Sigmoid colon (tissue), 4 donors: ENCODE measurements at regions not wholly inside any gene's neighbourhood (a gene's known extent, or its start where the extent isn't known, plus 50 kb on each side); places are given as distances from the start of the nearest gene placed in this dataset.

Source experiments
- POLR2A ChIP-seq, 2 donors: fragments of 450-650 bp; IDR thresholded peaks; one replicate each; pipeline ENCODE4 v1.6.1; 2016; ENCODE audit warnings: antibody characterized with exemption in 2 of 2, mild to moderate bottlenecking in 2 of 2, moderate library complexity in 2 of 2
- POLR2AphosphoS5 ChIP-seq, 4 donors: sonication (generic); formaldehyde crosslinking; IDR thresholded peaks; one replicate each; pipeline ENCODE4 v1.6.1; 2017; ENCODE audit warnings: antibody characterized with exemption in 4 of 4
- TF ChIP-seq, protein P1 (sequence below), 4 experiments: fragments of 450-650 bp in 3 of 4; fragments of 200-600 bp in 1 of 4; IDR thresholded peaks; one replicate each; pipeline ENCODE4 v1.5.1; 2016 to 2019; ENCODE audit warnings: antibody characterized with exemption in 4 of 4, mild to moderate bottlenecking in 3 of 4, moderate library complexity in 2 of 4

DNA sequence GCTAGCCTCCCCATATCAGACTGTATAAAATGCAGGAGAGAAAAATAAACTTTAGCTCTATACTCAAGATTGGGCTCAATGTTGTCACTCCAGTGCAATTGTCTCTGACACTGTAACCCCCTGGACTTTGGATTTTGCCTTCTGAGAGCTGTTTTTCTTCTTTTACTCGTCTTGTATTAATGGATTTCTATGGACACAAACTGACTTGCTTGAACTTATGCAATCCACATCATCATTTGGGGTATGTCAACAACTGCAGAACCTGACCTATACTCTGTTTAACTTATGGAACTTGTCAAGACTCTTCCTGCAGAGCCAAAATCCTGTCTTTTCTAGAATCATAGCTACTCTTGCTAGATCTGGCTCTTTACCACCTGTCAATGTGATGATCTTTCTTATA lies 257.8 kb upstream of the DCC start:
- TF ChIP-seq, protein P1, sequence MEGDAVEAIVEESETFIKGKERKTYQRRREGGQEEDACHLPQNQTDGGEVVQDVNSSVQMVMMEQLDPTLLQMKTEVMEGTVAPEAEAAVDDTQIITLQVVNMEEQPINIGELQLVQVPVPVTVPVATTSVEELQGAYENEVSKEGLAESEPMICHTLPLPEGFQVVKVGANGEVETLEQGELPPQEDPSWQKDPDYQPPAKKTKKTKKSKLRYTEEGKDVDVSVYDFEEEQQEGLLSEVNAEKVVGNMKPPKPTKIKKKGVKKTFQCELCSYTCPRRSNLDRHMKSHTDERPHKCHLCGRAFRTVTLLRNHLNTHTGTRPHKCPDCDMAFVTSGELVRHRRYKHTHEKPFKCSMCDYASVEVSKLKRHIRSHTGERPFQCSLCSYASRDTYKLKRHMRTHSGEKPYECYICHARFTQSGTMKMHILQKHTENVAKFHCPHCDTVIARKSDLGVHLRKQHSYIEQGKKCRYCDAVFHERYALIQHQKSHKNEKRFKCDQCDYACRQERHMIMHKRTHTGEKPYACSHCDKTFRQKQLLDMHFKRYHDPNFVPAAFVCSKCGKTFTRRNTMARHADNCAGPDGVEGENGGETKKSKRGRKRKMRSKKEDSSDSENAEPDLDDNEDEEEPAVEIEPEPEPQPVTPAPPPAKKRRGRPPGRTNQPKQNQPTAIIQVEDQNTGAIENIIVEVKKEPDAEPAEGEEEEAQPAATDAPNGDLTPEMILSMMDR (IDR thresholded peaks at IDR 0.05) = no peak
- TF ChIP-seq POLR2A (IDR thresholded peaks at IDR 0.05) (no peak), POLR2AphosphoS5 (IDR thresholded peaks at IDR 0.05) (no peak)
